Aorta (tissue), 5 donors: ENCODE measurements at regions not wholly inside any gene's neighbourhood (a gene's known extent, or its start where the extent isn't known, plus 50 kb on each side); places are given as distances from the start of the nearest gene placed in this dataset.

Experiments used
- ATAC-seq: fragments of 200-7000 bp; cut with Tn5 transposase; one replicate; pipeline ENCODE4 v1.9.1; 2022; ENCODE audit warnings: moderate library complexity; ENCODE audit not compliant: low FRiP score
- DNase-seq, 2 donors: peaks; one replicate each; pipeline ENCODE4 v3.0.0-alpha.2; 2020
- H3K27ac ChIP-seq, 2 donors: one replicate each; pipeline ENCODE4 v1.5.1; 2013; ENCODE audit warnings: low read length in 2 of 2, mild to moderate bottlenecking in 2 of 2, moderate library complexity in 2 of 2, control low read depth in 1 of 2, inconsistent platforms in 1 of 2, low read depth in 1 of 2
- H3K27me3 ChIP-seq, 2 donors: one replicate each; pipeline ENCODE4 v1.6.1; 2013; ENCODE audit warnings: control low read depth in 1 of 2, low read length in 1 of 2, mild to moderate bottlenecking in 1 of 2, moderate library complexity in 1 of 2; ENCODE audit not compliant: insufficient read depth in 2 of 2, control insufficient read depth in 1 of 2
- H3K36me3 ChIP-seq, 2 donors: one replicate each; pipeline ENCODE4 v1.6.1; 2013; ENCODE audit warnings: control low read depth in 1 of 2, low read length in 1 of 2, mild to moderate bottlenecking in 1 of 2; ENCODE audit not compliant: insufficient read depth in 2 of 2, control insufficient read depth in 1 of 2
- H3K4me1 ChIP-seq, 2 donors: one replicate each; pipeline ENCODE4 v1.6.1; 2013; ENCODE audit warnings: low read length in 2 of 2, control low read depth in 1 of 2, mild to moderate bottlenecking in 1 of 2, moderate library complexity in 1 of 2; ENCODE audit not compliant: insufficient read depth in 2 of 2, control insufficient read depth in 1 of 2
- H3K4me3 ChIP-seq, 2 donors: one replicate each; pipeline ENCODE4 v1.5.1; 2013; ENCODE audit warnings: low read length in 2 of 2, control low read depth in 1 of 2, mild to moderate bottlenecking in 1 of 2
- H3K9me3 ChIP-seq: one replicate; pipeline ENCODE4 v1.6.1; 2013; ENCODE audit warnings: mild to moderate bottlenecking, low read length; ENCODE audit not compliant: control insufficient read depth
- WGBS, 2 donors: extraction: QIAGEN DNeasy Blood & Tissue Kit; methylation state at CpG; one replicate each; pipeline ENCODE4 v1.1.7; 2013; 5-methylcytosine and 5-hydroxymethylcytosine counted together
- intact Hi-C, 2 donors: fragments of 100-400 bp; cut with DNase I; formaldehyde crosslinking; loops; one replicate each; pipeline versions ENCODE4 v1.14.2 to v1.15.0; 2022
- donor health status: healthy with polysubstance abuse.
- donor health status: Bipolar disorder and iron deficiency.
- donor health status: DM: no; HTN: no; CAD: no.
- donor health status: DM: no; HTN: no; CAD: no.
- donor health status: DM: yes; HTN: yes; CAD: no.

DNA sequence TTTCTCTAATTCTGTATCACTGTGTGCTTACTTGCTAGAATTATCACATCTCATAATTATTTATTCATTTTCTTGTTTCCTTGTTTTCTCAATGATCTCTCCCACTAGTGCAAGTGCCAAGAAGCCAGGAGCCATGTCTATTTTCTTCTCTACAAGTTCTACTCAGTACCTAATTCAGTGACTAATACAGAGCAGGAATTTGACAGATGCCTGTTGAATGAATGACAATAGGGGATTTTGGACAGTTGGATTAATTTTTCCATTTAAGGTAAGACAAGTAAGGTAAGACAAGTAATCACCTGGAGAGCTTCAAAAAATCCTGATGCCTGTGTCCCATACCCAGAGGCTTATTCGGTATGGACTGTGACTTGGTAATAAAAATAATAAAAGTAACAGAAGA, 81.0 kb downstream of the EDN1 start:
- Histone ChIP-seq H3K4me1 (peaks cover 0 to 3% of the 10 kb centered on the region in 2 donors), H3K36me3 (no peaks in the 10 kb centered on the region), H3K9me3 (no peaks in the 10 kb centered on the region), H3K27ac (no peak overlapping the region), H3K4me3 (no peak overlapping the region), H3K27me3 (no peaks in the 10 kb centered on the region)
- DNase-seq (no peak), ATAC-seq (no peak)
- 97 to 98% methylated on average over 1 of the region's 1 CpG for WGBS, 2 donors
- intact Hi-C loops = no loop called here

DNA sequence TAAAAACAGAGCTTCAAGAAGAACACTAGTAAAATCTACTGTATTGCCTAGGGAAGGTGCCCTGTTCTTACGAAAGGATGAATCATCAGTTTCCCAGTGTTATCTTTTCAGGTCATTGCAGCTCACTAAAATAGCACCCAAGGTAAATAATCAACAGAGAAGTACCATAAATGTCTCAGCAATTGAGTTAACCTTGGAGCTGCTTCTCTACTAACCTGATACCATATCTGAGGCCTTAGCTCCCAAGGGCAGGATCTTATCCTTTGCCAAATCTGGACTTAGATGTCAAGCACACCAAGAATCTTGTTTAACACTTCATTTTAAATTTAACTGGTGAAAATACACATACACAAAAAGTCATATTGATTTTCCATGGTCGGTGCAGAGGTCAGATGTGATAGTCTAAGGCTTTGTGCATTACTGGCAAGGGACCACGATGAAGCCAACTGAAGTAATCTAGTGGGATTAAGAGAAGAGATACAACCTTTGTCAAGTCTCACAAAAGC, 81.5 kb downstream of the EDN1 start:
- Histone ChIP-seq H3K27ac (no peak overlapping the region), H3K4me1 (peaks cover 0 to 3% of the 10 kb centered on the region in 2 donors), H3K36me3 (no peaks in the 10 kb centered on the region), H3K27me3 (no peaks in the 10 kb centered on the region), H3K4me3 (no peak overlapping the region), H3K9me3 (no peaks in the 10 kb centered on the region)
- ATAC-seq = no peak
- DNase-seq = no peak
- WGBS, 2 donors = 59 to 60% methylated on average over 3 of the region's 3 CpGs
- intact Hi-C loops = no loop called here

DNA sequence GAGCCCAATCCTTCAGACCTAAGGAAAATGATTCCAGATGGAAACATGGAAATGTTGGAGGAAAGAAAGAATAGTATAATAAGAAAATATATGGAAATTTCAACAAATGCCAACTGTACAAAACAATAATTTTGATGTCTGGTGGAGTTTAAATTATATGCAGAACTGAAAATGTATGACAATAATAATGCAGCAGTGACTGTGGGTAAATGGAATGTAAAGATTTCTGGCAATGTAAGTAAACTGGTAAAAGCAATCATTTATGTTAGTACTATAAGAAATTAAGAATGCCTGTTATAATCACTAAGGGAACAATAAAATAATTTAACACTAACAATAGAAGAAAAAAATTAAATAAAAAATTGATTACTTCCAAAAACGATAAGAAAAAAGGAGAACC, 89.0 kb downstream of the EDN1 start:
- intact Hi-C loops = no loop called here
- H3K27me3 ChIP-seq = no peaks in the 10 kb centered on the region
- ATAC-seq (no peak), DNase-seq (no peak)
- WGBS, 2 donors = 92 to 100% methylated on average over 1 of the region's 1 CpG
- peaks cover 6 to 11% of the 10 kb centered on the region in 2 donors for H3K4me1 ChIP-seq
- no peaks in the 10 kb centered on the region for H3K9me3 ChIP-seq
- H3K27ac ChIP-seq = no peak overlapping the region
- no peaks in the 10 kb centered on the region for H3K36me3 ChIP-seq
- H3K4me3 ChIP-seq = no peak overlapping the region

DNA sequence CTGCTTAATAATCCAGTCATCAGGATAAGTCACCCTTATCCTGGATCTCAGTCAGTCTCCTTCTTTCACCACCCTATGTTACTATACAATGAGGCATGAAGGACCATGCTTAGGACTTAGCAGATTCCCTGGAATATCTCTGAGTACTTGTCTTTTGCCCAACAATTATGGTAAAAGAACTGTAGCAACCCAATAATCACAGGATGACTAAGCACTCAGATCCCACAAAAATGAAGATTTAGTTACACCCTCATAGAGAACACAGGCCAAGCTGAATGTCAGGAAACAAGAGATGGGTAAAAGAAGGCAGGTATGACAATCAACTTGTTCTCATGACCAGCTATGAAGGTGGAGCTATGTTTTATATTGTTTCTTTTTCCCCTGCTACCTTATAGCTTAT, 91.4 kb downstream of the EDN1 start:
- no peak for DNase-seq
- Histone ChIP-seq H3K4me3 (no peak overlapping the region), H3K27me3 (no peaks in the 10 kb centered on the region), H3K36me3 (no peaks in the 10 kb centered on the region), H3K27ac (no peak overlapping the region), H3K4me1 (peaks cover 8 to 11% of the 10 kb centered on the region in 2 donors), H3K9me3 (no peaks in the 10 kb centered on the region)
- intact Hi-C loops = loop anchor here (5.0 kb wide), 2 partner anchors 34 to 89 kb away; partner anchors contain the start of gene EDN1 (in 1 of the 2)
- no peak for ATAC-seq

DNA sequence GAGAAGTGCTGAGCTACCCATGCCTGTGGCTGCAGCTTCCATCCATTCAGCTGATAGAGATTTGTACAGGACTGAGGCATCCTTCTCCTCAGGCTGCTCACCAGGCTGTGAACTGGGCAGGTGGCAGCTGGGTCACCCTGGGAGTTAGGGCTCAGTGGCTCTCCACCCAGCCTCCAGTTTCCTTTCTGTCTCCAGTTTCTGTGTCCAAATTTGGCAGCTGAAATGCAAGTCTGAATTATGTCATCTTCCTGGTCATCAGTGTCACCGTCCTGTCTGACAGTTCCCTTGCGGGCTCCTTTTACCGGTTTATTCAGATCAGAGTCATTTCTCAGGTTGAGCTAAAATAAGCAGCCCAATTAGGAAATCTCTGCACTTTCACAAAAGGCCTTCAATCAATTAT, 93.3 kb downstream of the EDN1 start:
- intact Hi-C loops = loop anchor here (5.0 kb wide), 2 partner anchors 36 to 91 kb away; partner anchors contain the start of gene EDN1 (in 1 of the 2)
- no peaks in the 10 kb centered on the region for H3K27me3 ChIP-seq
- H3K4me1 ChIP-seq = peaks cover 8 to 11% of the 10 kb centered on the region in 2 donors
- no peaks in the 10 kb centered on the region for H3K36me3 ChIP-seq
- H3K9me3 ChIP-seq = no peaks in the 10 kb centered on the region
- ATAC-seq (no peak), DNase-seq (no peak)
- H3K4me3 ChIP-seq = no peak overlapping the region
- peak overlapping the region in 1 of 2 donors; percentile 25 for H3K27ac ChIP-seq
- 58 to 71% methylated on average over 3 of the region's 3 CpGs for WGBS, 2 donors

DNA sequence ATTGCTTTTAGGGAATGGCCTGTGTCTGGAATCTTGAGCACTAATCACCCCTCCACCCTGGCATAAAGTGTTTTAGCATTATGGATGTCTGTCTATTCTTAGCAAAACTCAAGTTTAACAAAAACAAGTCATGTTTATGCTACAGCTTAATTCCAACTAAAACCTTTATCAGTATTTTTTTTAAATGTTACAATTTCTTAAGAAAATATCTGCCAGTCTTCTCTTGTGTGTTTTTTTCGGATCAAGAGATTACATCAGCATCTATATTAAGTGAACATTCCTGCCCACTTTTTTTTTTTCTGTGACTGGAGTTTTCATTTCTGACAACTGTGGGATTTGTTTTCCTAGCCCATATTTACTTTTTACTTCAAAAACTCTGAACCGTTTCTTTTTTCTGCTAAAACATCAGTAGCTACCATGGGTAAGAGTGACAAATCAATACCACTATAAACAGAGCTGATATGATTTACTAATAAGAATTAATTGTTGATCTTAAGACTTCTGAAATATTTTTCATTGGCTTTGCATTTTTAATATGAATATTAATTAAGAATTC, 94.3 kb downstream of the EDN1 start:
- Histone ChIP-seq H3K9me3 (no peaks in the 10 kb centered on the region), H3K4me1 (peaks cover 8 to 11% of the 10 kb centered on the region in 2 donors), H3K27ac (peak overlapping the region; percentile 73 to 80), H3K27me3 (no peaks in the 10 kb centered on the region), H3K36me3 (no peaks in the 10 kb centered on the region), H3K4me3 (no peak overlapping the region)
- DNase-seq = no peak
- 3 to 5% methylated on average over 2 of the region's 2 CpGs for WGBS, 2 donors
- intact Hi-C loops = loop anchor here (5.0 kb wide), 2 partner anchors 37 to 92 kb away; partner anchors contain the start of gene EDN1 (in 1 of the 2)
- peak; percentile 34 for ATAC-seq

DNA sequence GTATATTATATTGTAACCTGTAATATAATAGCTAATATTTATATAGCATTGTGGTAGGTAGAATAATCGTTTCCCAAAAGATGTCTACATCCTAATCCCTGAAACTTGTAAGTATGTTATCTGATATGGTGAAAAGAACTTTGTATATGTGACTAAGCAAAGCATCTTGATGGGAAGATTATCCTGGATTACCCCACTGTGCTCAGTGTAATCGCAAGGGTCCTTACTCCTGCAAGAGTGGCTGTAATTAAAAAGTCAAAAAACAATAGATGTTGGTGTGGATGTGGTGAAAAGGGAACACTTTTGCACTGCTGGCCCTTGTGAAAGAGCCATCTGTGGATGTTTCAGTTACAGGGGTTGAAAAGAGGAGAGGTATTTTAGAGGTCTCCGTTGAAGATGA, 95.2 kb downstream of the EDN1 start:
- WGBS, 2 donors = 78 to 81% methylated on average over 3 of the region's 3 CpGs
- Histone ChIP-seq H3K27me3 (no peaks in the 10 kb centered on the region), H3K36me3 (no peaks in the 10 kb centered on the region), H3K27ac (peak overlapping the region in 1 of 2 donors; percentile 17), H3K9me3 (no peaks in the 10 kb centered on the region), H3K4me3 (no peak overlapping the region), H3K4me1 (peaks cover 8 to 11% of the 10 kb centered on the region in 2 donors)
- intact Hi-C loops = no loop called here
- DNase-seq = no peak
- ATAC-seq = no peak

DNA sequence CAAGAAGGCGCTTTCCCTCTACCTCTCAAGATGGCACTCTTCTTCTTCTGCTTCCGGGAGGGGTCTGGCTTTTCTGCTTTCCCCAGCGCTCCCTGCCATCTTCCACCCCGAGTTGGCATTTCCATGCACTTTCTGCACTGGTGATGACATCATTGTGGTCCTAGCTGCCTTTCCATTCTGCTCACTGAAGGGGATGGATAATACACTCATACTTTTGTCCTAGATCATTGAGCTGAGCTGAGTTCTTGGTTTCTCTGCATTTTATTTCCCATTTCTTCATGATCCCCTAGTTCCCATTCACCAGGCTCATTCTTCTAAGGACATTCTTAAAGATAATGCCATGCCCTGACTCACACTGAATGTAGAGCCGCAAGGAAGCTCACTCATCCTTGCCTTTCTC, 96.7 kb downstream of the EDN1 start:
- DNase-seq (no peak), ATAC-seq (no peak)
- Histone ChIP-seq H3K4me1 (peaks cover 8 to 11% of the 10 kb centered on the region in 2 donors), H3K4me3 (no peak overlapping the region), H3K27ac (no peak overlapping the region), H3K36me3 (no peaks in the 10 kb centered on the region), H3K27me3 (no peaks in the 10 kb centered on the region), H3K9me3 (no peaks in the 10 kb centered on the region)
- 48 to 75% methylated on average over 5 of the region's 5 CpGs for WGBS, 2 donors
- intact Hi-C loops = no loop called here

DNA sequence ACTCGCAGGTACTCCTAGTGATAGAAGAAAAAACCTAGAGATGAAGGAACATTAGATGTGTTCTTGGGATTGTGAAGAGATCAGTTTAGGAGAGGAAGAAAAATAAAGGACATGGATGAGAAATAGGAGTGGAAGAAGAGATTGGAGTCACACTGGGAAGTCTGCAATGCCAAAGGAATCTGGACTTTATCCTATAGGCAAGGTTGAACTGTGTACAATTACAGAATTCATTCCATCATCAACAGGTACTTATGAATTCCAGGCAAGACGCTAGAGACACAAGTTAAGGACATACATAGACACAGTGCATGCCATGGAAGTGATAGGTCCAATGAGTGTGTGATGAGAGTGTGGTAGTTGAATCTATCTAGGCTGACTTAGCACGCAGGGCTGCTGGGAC, 101.3 kb downstream of the EDN1 start:
- no peaks in the 10 kb centered on the region for H3K9me3 ChIP-seq
- H3K4me1 ChIP-seq = peaks cover 0 to 5% of the 10 kb centered on the region in 2 donors
- H3K27ac ChIP-seq = no peak overlapping the region
- WGBS, 2 donors = 66% methylated on average over 3 of the region's 3 CpGs
- no peaks in the 10 kb centered on the region for H3K36me3 ChIP-seq
- no peak overlapping the region for H3K4me3 ChIP-seq
- no peaks in the 10 kb centered on the region for H3K27me3 ChIP-seq
- DNase-seq (no peak), ATAC-seq (no peak)
- intact Hi-C loops = no loop called here
